IMR-90 (cell line): ENCODE measurements at regions not wholly inside any gene's neighbourhood (a gene's known extent, or its start where the extent isn't known, plus 50 kb on each side); places are given as distances from the start of the nearest gene placed in this dataset.
"Not testable (repeated sequence)": the region's sequence is repeated elsewhere in the genome, so short reads cannot be mapped to it uniquely, and the experiment has no call there.

Source experiments
- ATAC-seq: fragments of 200-7000 bp; cut with Tn5 transposase; 2 replicates; pipeline ENCODE4 v1.9.1; 2020; ENCODE audit warnings: low read depth, mild to moderate bottlenecking, moderate library complexity
- BruUV-seq: library from RNA; stranded (reverse); fragments of 400-500 nt; replicated peaks from 2 replicates; lab custom pipeline; 2021; lab: Mats Ljungman, UMichigan
- CTCF ChIA-PET: fragments of 300-600 bp; formaldehyde crosslinking; extraction: SDS; loops from one replicate; lab custom pipeline; 2021; ENCODE audit warnings: antibody characterized with exemption; lab: Yijun Ruan, JAX
- POLR2A ChIA-PET: fragments of 300-600 bp; sonication (Branson Sonifier 250); formaldehyde crosslinking; loops from one replicate; lab custom pipeline; 2022; ENCODE audit warnings: antibody characterized with exemption; ENCODE audit not compliant: unreplicated experiment; lab: Charles Lee
- DNase-seq: peaks from one replicate; pipeline ENCODE4 v3.0.0; 2013
- H2AFZ ChIP-seq: replicated peaks from 2 replicates; pipeline ENCODE3; 2013; ENCODE audit warnings: low read length, mild to moderate bottlenecking; ENCODE audit not compliant: poor library complexity
- H2AK5ac ChIP-seq: 2 replicates; pipeline ENCODE4 v1.6.1; 2013; ENCODE audit warnings: low read depth, low read length, inconsistent platforms
- H2AK9ac ChIP-seq: replicated peaks from 2 replicates; pipeline ENCODE3; 2013; ENCODE audit warnings: mild to moderate bottlenecking, low read depth, low read length, moderate library complexity; ENCODE audit not compliant: poor library complexity
- H2BK120ac ChIP-seq: 2 replicates; pipeline ENCODE4 v1.6.1; 2013; ENCODE audit warnings: low read depth, low read length, inconsistent platforms
- H2BK15ac ChIP-seq: 3 replicates; pipeline ENCODE4 v1.6.1; 2013; ENCODE audit warnings: low read depth, low read length, inconsistent platforms
- H2BK20ac ChIP-seq: 2 replicates; pipeline ENCODE4 v1.6.1; 2013; ENCODE audit warnings: low read depth, mild to moderate bottlenecking, inconsistent platforms, low read length, moderate library complexity
- H2BK5ac ChIP-seq: 2 replicates; pipeline ENCODE4 v1.6.1; 2013; ENCODE audit warnings: mild to moderate bottlenecking, low read depth, low read length, inconsistent platforms; ENCODE audit not compliant: poor library complexity, severe bottlenecking
- H3K14ac ChIP-seq: replicated peaks from 2 replicates; pipeline ENCODE4 v1.6.1; 2013; ENCODE audit warnings: low read depth, low read length, inconsistent platforms
- H3K18ac ChIP-seq: 2 replicates; pipeline ENCODE4 v1.6.1; 2013; ENCODE audit warnings: low read depth, low read length, control low read depth
- H3K23ac ChIP-seq: 2 replicates; pipeline ENCODE4 v1.6.1; 2013; ENCODE audit warnings: low read depth, low read length, inconsistent platforms
- H3K27ac ChIP-seq: 2 replicates; pipeline ENCODE4 v1.5.1; 2013; ENCODE audit warnings: mild to moderate bottlenecking, control low read depth, low read length; ENCODE audit not compliant: insufficient read depth
- H3K27me3 ChIP-seq: 2 replicates; pipeline ENCODE4 v1.6.1; 2013; ENCODE audit warnings: low read length; ENCODE audit not compliant: control insufficient read depth, insufficient read depth
- H3K36me3 ChIP-seq: 2 replicates; pipeline ENCODE4 v1.6.1; 2013; ENCODE audit warnings: low read length, mixed read lengths; ENCODE audit not compliant: control insufficient read depth, insufficient read depth
- H3K4ac ChIP-seq: 2 replicates; pipeline ENCODE4 v1.6.1; 2013; ENCODE audit warnings: low read depth, low read length, inconsistent platforms
- H3K4me1 ChIP-seq: 2 replicates; pipeline ENCODE4 v1.6.1; 2013; ENCODE audit warnings: low read length, mixed read lengths; ENCODE audit not compliant: control insufficient read depth, insufficient read depth
- H3K4me2 ChIP-seq: 2 replicates; pipeline ENCODE4 v1.6.1; 2013; ENCODE audit warnings: low read depth, mild to moderate bottlenecking, control low read depth, low read length, moderate library complexity
- H3K4me3 ChIP-seq: 2 replicates; pipeline ENCODE4 v1.5.1; 2013; ENCODE audit warnings: low read depth, mild to moderate bottlenecking, control low read depth, low read length, moderate library complexity; ENCODE audit not compliant: insufficient read depth
- H3K56ac ChIP-seq: 2 replicates; pipeline ENCODE4 v1.6.1; 2013; ENCODE audit warnings: low read length, inconsistent platforms; ENCODE audit not compliant: insufficient read depth; ENCODE audit errors: extremely low read depth
- H3K79me1 ChIP-seq, 2 experiments: 2 replicates each; pipeline ENCODE4 v1.6.1; 2013; ENCODE audit warnings: low read length in 2 of 2, inconsistent platforms in 1 of 2, low read depth in 1 of 2
- H3K9ac ChIP-seq: 2 replicates; pipeline ENCODE4 v1.6.1; 2013; ENCODE audit warnings: low read depth, low read length, control low read depth
- H3K9me1 ChIP-seq: 2 replicates; pipeline ENCODE4 v1.6.1; 2013; ENCODE audit warnings: low read length, inconsistent platforms; ENCODE audit not compliant: insufficient read depth
- H3K9me3 ChIP-seq: 2 replicates; pipeline ENCODE4 v1.6.1; 2013; ENCODE audit warnings: low read length; ENCODE audit not compliant: control insufficient read depth, insufficient read depth
- H4K20me1 ChIP-seq: 2 replicates; pipeline ENCODE4 v1.6.1; 2013; ENCODE audit warnings: low read length, inconsistent platforms; ENCODE audit not compliant: insufficient read depth
- H4K5ac ChIP-seq: 2 replicates; pipeline ENCODE4 v1.6.1; 2013; ENCODE audit warnings: mild to moderate bottlenecking, low read depth, low read length, control low read depth
- H4K8ac ChIP-seq, 2 experiments: 2 replicates each; pipeline ENCODE4 v1.6.1; 2013; ENCODE audit warnings: low read depth in 2 of 2, low read length in 2 of 2, control low read depth in 1 of 2, inconsistent platforms in 1 of 2
- H4K91ac ChIP-seq: 2 replicates; pipeline ENCODE4 v1.6.1; 2013; ENCODE audit warnings: low read depth, low read length, inconsistent platforms; ENCODE audit not compliant: insufficient read depth
- WGBS, 2 experiments: methylation state at CpG; one replicate each; pipeline versions ENCODE4 v1.1.5 to v1.1.7; 2013; ENCODE audit warnings: missing lambda C conversion rate in 2 of 2; ENCODE audit not compliant: insufficient read length in 1 of 2; ENCODE audit errors: extremely low coverage in 2 of 2; 5-methylcytosine and 5-hydroxymethylcytosine counted together
- dilution Hi-C: fragments of 300-500 bp; cut with HindIII; formaldehyde crosslinking; loops from one replicate; pipeline ENCODE4 v1.14.3; 2018; ENCODE audit warnings: low sequenced_read_pairs; ENCODE audit not compliant: unreplicated experiment
- in situ Hi-C: fragments of 300-500 bp; cut with MboI; formaldehyde crosslinking; loops from 3 replicates; pipeline ENCODE4 v1.14.3; 2019; ENCODE audit warnings: low sequenced_read_pairs, inconsistent platforms, mixed read lengths
- intact Hi-C: fragments of 100-400 bp; cut with micrococcal nuclease; formaldehyde crosslinking; loops from 2 replicates; pipeline ENCODE4 v1.10.0; 2022

DNA sequence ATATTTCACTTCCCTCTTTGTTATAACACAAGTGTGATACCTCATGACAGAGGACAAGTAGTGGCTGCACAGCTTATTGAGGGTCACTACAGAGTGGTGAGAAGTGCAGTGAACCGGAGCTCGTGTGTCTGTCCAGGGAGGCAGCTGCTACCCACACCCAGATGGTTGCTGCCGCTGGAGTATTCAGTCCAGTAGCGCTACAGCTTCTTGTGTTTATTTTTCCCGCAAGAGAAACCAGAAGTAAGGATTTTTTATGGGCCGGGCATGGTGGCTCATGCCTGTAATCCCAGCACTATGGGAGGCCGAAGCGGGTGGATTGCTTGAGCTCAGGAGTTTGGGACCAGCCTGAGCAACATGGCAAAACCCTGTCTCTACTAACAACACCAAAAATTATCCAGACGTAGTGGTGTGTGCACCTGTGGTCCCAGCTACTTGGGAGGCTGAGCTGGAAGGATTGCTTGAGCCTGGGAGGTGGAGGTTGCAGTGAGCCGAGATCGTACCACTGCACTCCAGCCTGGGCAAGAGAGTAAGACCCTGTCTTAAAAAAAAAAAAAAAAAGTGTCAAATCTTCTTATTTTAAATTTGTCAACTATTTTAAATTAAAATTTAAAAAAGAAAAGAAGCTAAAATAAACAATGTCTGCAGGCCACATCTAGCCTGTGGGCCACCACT lies 213.5 kb upstream of the MSX2 start:
- dilution Hi-C loops, H3K23ac ChIP-seq, H2BK120ac ChIP-seq, H3K56ac ChIP-seq, H4K5ac ChIP-seq, H4K20me1 ChIP-seq, H2BK15ac ChIP-seq, H3K79me1 ChIP-seq, H3K9ac ChIP-seq, intact Hi-C loops, H3K18ac ChIP-seq, H3K36me3 ChIP-seq, H2AK9ac ChIP-seq, H3K4me3 ChIP-seq, H3K14ac ChIP-seq, H3K27me3 ChIP-seq, H3K4me2 ChIP-seq, H3K9me3 ChIP-seq, BruUV-seq, H3K4ac ChIP-seq, H2BK5ac ChIP-seq, H3K27ac ChIP-seq, DNase-seq, H4K91ac ChIP-seq, H3K4me1 ChIP-seq, H2AFZ ChIP-seq, H2BK20ac ChIP-seq, in situ Hi-C loops, H4K8ac ChIP-seq, H3K9me1 ChIP-seq, ATAC-seq: not testable (repeated sequence)
- 0 out of 2 replicates have a peak overlapping the region, but pooled peaks have one; percentile 4 for H2AK5ac ChIP-seq
- WGBS, 2 experiments = 75% methylated on average over 3 of the region's 11 CpGs; no CpG with 5 or more reads in 1 of the 2 experiments
- POLR2A ChIA-PET = interaction anchor here (0.6 kb wide), 1 partner anchor 240 kb away, joined by 9 read pairs; no protein-coding TSS in a partner anchor
- CTCF ChIA-PET = interaction anchor here (0.7 kb wide), 1 partner anchor 50 kb away, joined by 3 read pairs; no protein-coding TSS in a partner anchor
